IMR-90 (cell line): ENCODE measurements at regions not wholly inside any gene's neighbourhood (a gene's known extent, or its start where the extent isn't known, plus 50 kb on each side); places are given as distances from the start of the nearest gene placed in this dataset.

Experiments
- ATAC-seq: fragments of 200-7000 bp; cut with Tn5 transposase; 2 replicates; pipeline ENCODE4 v1.9.1; 2020; ENCODE audit warnings: low read depth, mild to moderate bottlenecking, moderate library complexity
- BruUV-seq: library from RNA; stranded (reverse); fragments of 400-500 nt; replicated peaks from 2 replicates; lab custom pipeline; 2021; lab: Mats Ljungman, UMichigan
- CTCF ChIA-PET: fragments of 300-600 bp; formaldehyde crosslinking; extraction: SDS; loops from one replicate; lab custom pipeline; 2021; ENCODE audit warnings: antibody characterized with exemption; lab: Yijun Ruan, JAX
- POLR2A ChIA-PET: fragments of 300-600 bp; sonication (Branson Sonifier 250); formaldehyde crosslinking; loops from one replicate; lab custom pipeline; 2022; ENCODE audit warnings: antibody characterized with exemption; ENCODE audit not compliant: unreplicated experiment; lab: Charles Lee
- DNase-seq: peaks from one replicate; pipeline ENCODE4 v3.0.0; 2013
- H2AFZ ChIP-seq: replicated peaks from 2 replicates; pipeline ENCODE3; 2013; ENCODE audit warnings: low read length, mild to moderate bottlenecking; ENCODE audit not compliant: poor library complexity
- H2AK5ac ChIP-seq: 2 replicates; pipeline ENCODE4 v1.6.1; 2013; ENCODE audit warnings: low read depth, low read length, inconsistent platforms
- H2AK9ac ChIP-seq: replicated peaks from 2 replicates; pipeline ENCODE3; 2013; ENCODE audit warnings: mild to moderate bottlenecking, low read depth, low read length, moderate library complexity; ENCODE audit not compliant: poor library complexity
- H2BK120ac ChIP-seq: 2 replicates; pipeline ENCODE4 v1.6.1; 2013; ENCODE audit warnings: low read depth, low read length, inconsistent platforms
- H2BK15ac ChIP-seq: 3 replicates; pipeline ENCODE4 v1.6.1; 2013; ENCODE audit warnings: low read depth, low read length, inconsistent platforms
- H2BK20ac ChIP-seq: 2 replicates; pipeline ENCODE4 v1.6.1; 2013; ENCODE audit warnings: low read depth, mild to moderate bottlenecking, inconsistent platforms, low read length, moderate library complexity
- H2BK5ac ChIP-seq: 2 replicates; pipeline ENCODE4 v1.6.1; 2013; ENCODE audit warnings: mild to moderate bottlenecking, low read depth, low read length, inconsistent platforms; ENCODE audit not compliant: poor library complexity, severe bottlenecking
- H3K14ac ChIP-seq: replicated peaks from 2 replicates; pipeline ENCODE4 v1.6.1; 2013; ENCODE audit warnings: low read depth, low read length, inconsistent platforms
- H3K18ac ChIP-seq: 2 replicates; pipeline ENCODE4 v1.6.1; 2013; ENCODE audit warnings: low read depth, low read length, control low read depth
- H3K23ac ChIP-seq: 2 replicates; pipeline ENCODE4 v1.6.1; 2013; ENCODE audit warnings: low read depth, low read length, inconsistent platforms
- H3K27ac ChIP-seq: 2 replicates; pipeline ENCODE4 v1.5.1; 2013; ENCODE audit warnings: mild to moderate bottlenecking, control low read depth, low read length; ENCODE audit not compliant: insufficient read depth
- H3K27me3 ChIP-seq: 2 replicates; pipeline ENCODE4 v1.6.1; 2013; ENCODE audit warnings: low read length; ENCODE audit not compliant: control insufficient read depth, insufficient read depth
- H3K36me3 ChIP-seq: 2 replicates; pipeline ENCODE4 v1.6.1; 2013; ENCODE audit warnings: low read length, mixed read lengths; ENCODE audit not compliant: control insufficient read depth, insufficient read depth
- H3K4ac ChIP-seq: 2 replicates; pipeline ENCODE4 v1.6.1; 2013; ENCODE audit warnings: low read depth, low read length, inconsistent platforms
- H3K4me1 ChIP-seq: 2 replicates; pipeline ENCODE4 v1.6.1; 2013; ENCODE audit warnings: low read length, mixed read lengths; ENCODE audit not compliant: control insufficient read depth, insufficient read depth
- H3K4me2 ChIP-seq: 2 replicates; pipeline ENCODE4 v1.6.1; 2013; ENCODE audit warnings: low read depth, mild to moderate bottlenecking, control low read depth, low read length, moderate library complexity
- H3K4me3 ChIP-seq: 2 replicates; pipeline ENCODE4 v1.5.1; 2013; ENCODE audit warnings: low read depth, mild to moderate bottlenecking, control low read depth, low read length, moderate library complexity; ENCODE audit not compliant: insufficient read depth
- H3K56ac ChIP-seq: 2 replicates; pipeline ENCODE4 v1.6.1; 2013; ENCODE audit warnings: low read length, inconsistent platforms; ENCODE audit not compliant: insufficient read depth; ENCODE audit errors: extremely low read depth
- H3K79me1 ChIP-seq, 2 experiments: 2 replicates each; pipeline ENCODE4 v1.6.1; 2013; ENCODE audit warnings: low read length in 2 of 2, inconsistent platforms in 1 of 2, low read depth in 1 of 2
- H3K9ac ChIP-seq: 2 replicates; pipeline ENCODE4 v1.6.1; 2013; ENCODE audit warnings: low read depth, low read length, control low read depth
- H3K9me1 ChIP-seq: 2 replicates; pipeline ENCODE4 v1.6.1; 2013; ENCODE audit warnings: low read length, inconsistent platforms; ENCODE audit not compliant: insufficient read depth
- H3K9me3 ChIP-seq: 2 replicates; pipeline ENCODE4 v1.6.1; 2013; ENCODE audit warnings: low read length; ENCODE audit not compliant: control insufficient read depth, insufficient read depth
- H4K20me1 ChIP-seq: 2 replicates; pipeline ENCODE4 v1.6.1; 2013; ENCODE audit warnings: low read length, inconsistent platforms; ENCODE audit not compliant: insufficient read depth
- H4K5ac ChIP-seq: 2 replicates; pipeline ENCODE4 v1.6.1; 2013; ENCODE audit warnings: mild to moderate bottlenecking, low read depth, low read length, control low read depth
- H4K8ac ChIP-seq, 2 experiments: 2 replicates each; pipeline ENCODE4 v1.6.1; 2013; ENCODE audit warnings: low read depth in 2 of 2, low read length in 2 of 2, control low read depth in 1 of 2, inconsistent platforms in 1 of 2
- H4K91ac ChIP-seq: 2 replicates; pipeline ENCODE4 v1.6.1; 2013; ENCODE audit warnings: low read depth, low read length, inconsistent platforms; ENCODE audit not compliant: insufficient read depth
- CEBPB ChIP-seq: IDR thresholded peaks from 2 replicates; pipeline ENCODE4 v1.6.1; 2012; ENCODE audit warnings: low read depth, low read length, improper control_type of control experiment
- CHD1 ChIP-seq: IDR thresholded peaks from 2 replicates; pipeline ENCODE4 v1.6.1; 2012; ENCODE audit warnings: low read depth, low read length, improper control_type of control experiment
- ELK1 ChIP-seq: fragments of 150-350 bp; IDR thresholded peaks from 2 replicates; pipeline ENCODE4 v1.6.1; 2016; ENCODE audit warnings: low read depth, mild to moderate bottlenecking, low read length, moderate library complexity, borderline replicate concordance
- FOS ChIP-seq: fragments of 150-350 bp; IDR thresholded peaks from 2 replicates; pipeline ENCODE4 v1.6.1; 2016; ENCODE audit warnings: low read depth, low read length
- MAFK ChIP-seq: IDR thresholded peaks from 2 replicates; pipeline ENCODE4 v1.6.1; 2012; ENCODE audit warnings: low read depth, low read length, improper control_type of control experiment
- MAZ ChIP-seq: IDR thresholded peaks from 2 replicates; pipeline ENCODE4 v1.6.1; 2012; ENCODE audit warnings: low read depth, mild to moderate bottlenecking, low read length, improper control_type of control experiment, moderate library complexity, borderline replicate concordance
- NFE2L2 ChIP-seq: fragments of 150-350 bp; IDR thresholded peaks from 2 replicates; pipeline ENCODE4 v1.6.1; 2016; ENCODE audit warnings: low read depth, mild to moderate bottlenecking, low read length
- POLR2A ChIP-seq: IDR thresholded peaks from 2 replicates; pipeline ENCODE4 v1.6.1; 2012; ENCODE audit warnings: mild to moderate bottlenecking, low read depth, low read length
- RAD21 ChIP-seq: IDR thresholded peaks from 2 replicates; pipeline ENCODE4 v1.6.1; 2012; ENCODE audit warnings: low read length, improper control_type of control experiment
- RCOR1 ChIP-seq: IDR thresholded peaks from 2 replicates; pipeline ENCODE4 v1.6.1; 2012; ENCODE audit warnings: mild to moderate bottlenecking, low read length, improper control_type of control experiment; ENCODE audit not compliant: insufficient replicate concordance
- RFX5 ChIP-seq: IDR thresholded peaks from 2 replicates; pipeline ENCODE4 v1.8.0; 2012; ENCODE audit warnings: low read depth, mild to moderate bottlenecking, low read length, moderate library complexity
- SMC3 ChIP-seq: fragments of 150-350 bp; IDR thresholded peaks from 2 replicates; pipeline ENCODE4 v1.6.1; 2016; ENCODE audit warnings: low read depth, mild to moderate bottlenecking, antibody characterized with exemption, low read length, moderate library complexity
- WGBS, 2 experiments: methylation state at CpG; one replicate each; pipeline versions ENCODE4 v1.1.5 to v1.1.7; 2013; ENCODE audit warnings: missing lambda C conversion rate in 2 of 2; ENCODE audit not compliant: insufficient read length in 1 of 2; ENCODE audit errors: extremely low coverage in 2 of 2; 5-methylcytosine and 5-hydroxymethylcytosine counted together
- dilution Hi-C: fragments of 300-500 bp; cut with HindIII; formaldehyde crosslinking; loops from one replicate; pipeline ENCODE4 v1.14.3; 2018; ENCODE audit warnings: low sequenced_read_pairs; ENCODE audit not compliant: unreplicated experiment
- in situ Hi-C: fragments of 300-500 bp; cut with MboI; formaldehyde crosslinking; loops from 3 replicates; pipeline ENCODE4 v1.14.3; 2019; ENCODE audit warnings: low sequenced_read_pairs, inconsistent platforms, mixed read lengths
- intact Hi-C: fragments of 100-400 bp; cut with micrococcal nuclease; formaldehyde crosslinking; loops from 2 replicates; pipeline ENCODE4 v1.10.0; 2022
- TF ChIP-seq, protein P1 (sequence below): conservative IDR thresholded peaks from 2 replicates; pipeline ENCODE4 v1.5.1; 2012; ENCODE audit warnings: mild to moderate bottlenecking, low read depth, low read length, improper control_type of control experiment
- TF ChIP-seq, protein P2 (sequence below): fragments of 150-350 bp; IDR thresholded peaks from 2 replicates; pipeline ENCODE4 v1.6.1; 2017; ENCODE audit warnings: mild to moderate bottlenecking, antibody characterized with exemption, low read length, low read depth

DNA sequence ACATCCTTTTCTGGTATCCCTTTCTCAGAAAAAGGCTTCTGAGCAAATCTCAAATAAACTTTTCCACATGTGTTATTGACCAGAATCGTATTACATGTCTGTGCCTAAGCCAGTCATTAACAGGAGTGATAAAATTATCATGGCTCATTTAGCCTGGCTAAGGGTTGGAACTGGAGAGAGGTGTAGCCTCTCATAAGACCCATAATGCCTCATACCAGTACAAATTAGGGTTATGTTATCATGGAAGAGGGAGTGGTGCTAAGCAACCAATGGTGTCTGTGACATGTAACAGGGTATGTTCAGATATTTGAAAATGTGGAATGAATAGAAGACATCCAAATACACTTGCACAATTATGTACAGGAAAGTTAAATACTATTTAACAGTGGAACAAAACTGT, 99.6 kb upstream of the CCDC160 start:
- H2BK20ac ChIP-seq: no peak overlapping the region
- no peak for DNase-seq
- H2BK120ac ChIP-seq: no peak overlapping the region
- ATAC-seq: no peak
- H2BK5ac ChIP-seq: no peak overlapping the region
- no peaks in the 10 kb centered on the region for H3K9me3 ChIP-seq
- H4K20me1 ChIP-seq: no peaks in the 10 kb centered on the region
- dilution Hi-C loops (no loop called here), in situ Hi-C loops (no loop called here), intact Hi-C loops (no loop called here)
- no peak overlapping the region for H3K4ac ChIP-seq
- H2AK9ac ChIP-seq: no peak overlapping the region
- no peak overlapping the region for H2AFZ ChIP-seq
- H3K18ac ChIP-seq: no peak overlapping the region
- no peak overlapping the region for H3K4me3 ChIP-seq
- H3K9ac ChIP-seq: no peak overlapping the region
- 0 out of 2 replicates have a peak, but pooled peaks cover 2% of the 10 kb centered on the region for H3K27me3 ChIP-seq
- TF ChIP-seq, protein P1, sequence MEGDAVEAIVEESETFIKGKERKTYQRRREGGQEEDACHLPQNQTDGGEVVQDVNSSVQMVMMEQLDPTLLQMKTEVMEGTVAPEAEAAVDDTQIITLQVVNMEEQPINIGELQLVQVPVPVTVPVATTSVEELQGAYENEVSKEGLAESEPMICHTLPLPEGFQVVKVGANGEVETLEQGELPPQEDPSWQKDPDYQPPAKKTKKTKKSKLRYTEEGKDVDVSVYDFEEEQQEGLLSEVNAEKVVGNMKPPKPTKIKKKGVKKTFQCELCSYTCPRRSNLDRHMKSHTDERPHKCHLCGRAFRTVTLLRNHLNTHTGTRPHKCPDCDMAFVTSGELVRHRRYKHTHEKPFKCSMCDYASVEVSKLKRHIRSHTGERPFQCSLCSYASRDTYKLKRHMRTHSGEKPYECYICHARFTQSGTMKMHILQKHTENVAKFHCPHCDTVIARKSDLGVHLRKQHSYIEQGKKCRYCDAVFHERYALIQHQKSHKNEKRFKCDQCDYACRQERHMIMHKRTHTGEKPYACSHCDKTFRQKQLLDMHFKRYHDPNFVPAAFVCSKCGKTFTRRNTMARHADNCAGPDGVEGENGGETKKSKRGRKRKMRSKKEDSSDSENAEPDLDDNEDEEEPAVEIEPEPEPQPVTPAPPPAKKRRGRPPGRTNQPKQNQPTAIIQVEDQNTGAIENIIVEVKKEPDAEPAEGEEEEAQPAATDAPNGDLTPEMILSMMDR: no peak
- TF ChIP-seq ELK1 (no peak), POLR2A (no peak), CEBPB (no peak), SMC3 (no peak), NFE2L2 (no peak), RCOR1 (no peak), RAD21 (no peak), CHD1 (no peak), RFX5 (no peak), MAZ (no peak), MAFK (no peak), FOS (no peak)
- TF ChIP-seq, protein P2, sequence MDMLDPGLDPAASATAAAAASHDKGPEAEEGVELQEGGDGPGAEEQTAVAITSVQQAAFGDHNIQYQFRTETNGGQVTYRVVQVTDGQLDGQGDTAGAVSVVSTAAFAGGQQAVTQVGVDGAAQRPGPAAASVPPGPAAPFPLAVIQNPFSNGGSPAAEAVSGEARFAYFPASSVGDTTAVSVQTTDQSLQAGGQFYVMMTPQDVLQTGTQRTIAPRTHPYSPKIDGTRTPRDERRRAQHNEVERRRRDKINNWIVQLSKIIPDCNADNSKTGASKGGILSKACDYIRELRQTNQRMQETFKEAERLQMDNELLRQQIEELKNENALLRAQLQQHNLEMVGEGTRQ: no peak
- H3K56ac ChIP-seq: no peak overlapping the region
- ChIA-PET POLR2A (no interaction called here), CTCF (no interaction called here)
- no peaks in the 10 kb centered on the region for H3K4me1 ChIP-seq
- H4K5ac ChIP-seq: no peak overlapping the region
- no peaks in the 10 kb centered on the region for H3K36me3 ChIP-seq
- no peak overlapping the region for H2BK15ac ChIP-seq
- no peak overlapping the region for H3K14ac ChIP-seq
- H4K8ac ChIP-seq: no peak overlapping the region
- H3K23ac ChIP-seq: no peak overlapping the region
- BruUV-seq: no TSS peak
- H3K9me1 ChIP-seq: no peaks in the 10 kb centered on the region
- WGBS, 2 experiments: no CpG with 5 or more reads among the region's 1 CpG
- H3K27ac ChIP-seq: no peak overlapping the region
- no peak overlapping the region for H2AK5ac ChIP-seq
- H3K79me1 ChIP-seq: no peaks in the 10 kb centered on the region
- no peak overlapping the region for H4K91ac ChIP-seq
- H3K4me2 ChIP-seq: no peak overlapping the region
